ENCODE measurements at regions not wholly inside any gene's neighbourhood (a gene's known extent, or its start where the extent isn't known, plus 50 kb on each side); places are given as distances from the start of the nearest gene placed in this dataset.

GRCh38 chr9:120153258-120153657 lies 426.7 kb downstream of the CDK5RAP2 start:
- H3K9me3 ChIP-seq (ENCODE audit: control insufficient read depth, low read length), result peaks cover 3% of the 10 kb centered on the region
- WGBS, 2 donors, result 81% methylated on average over 1 of the region's 1 CpG
- no peak overlapping the region for H3K4me3 ChIP-seq (ENCODE audit: low read length in 2 of 2)
- ATAC-seq (ENCODE audit: low FRiP score) (no peak), DNase-seq (no peak)
- intact Hi-C loops (cut with DNase I), result no loop called here
- H3K27me3 ChIP-seq (ENCODE audit: control insufficient read depth in 1 of 2, insufficient read depth in 2 of 2, low read length in 1 of 2), result no peaks in the 10 kb centered on the region
- H3K36me3 ChIP-seq (ENCODE audit: control insufficient read depth in 1 of 2, insufficient read depth in 2 of 2, low read length in 1 of 2), result no peaks in the 10 kb centered on the region
- H3K27ac ChIP-seq (ENCODE audit: low read depth in 1 of 2, low read length in 2 of 2), result no peak overlapping the region
- H3K4me1 ChIP-seq (ENCODE audit: control insufficient read depth in 1 of 2, insufficient read depth in 2 of 2, low read length in 2 of 2), result no peaks in the 10 kb centered on the region

- no peak for DNase-seq
- no peaks in the 10 kb centered on the region for H3K27me3 ChIP-seq (ENCODE audit: control insufficient read depth in 1 of 2, insufficient read depth in 2 of 2, low read length in 1 of 2)
- ATAC-seq (ENCODE audit: low FRiP score), result peak; percentile 42
- H3K27ac ChIP-seq (ENCODE audit: low read depth in 1 of 2, low read length in 2 of 2), result no peak overlapping the region
- no peaks in the 10 kb centered on the region for H3K36me3 ChIP-seq (ENCODE audit: control insufficient read depth in 1 of 2, insufficient read depth in 2 of 2, low read length in 1 of 2)
- 35 to 40% methylated on average over 4 of the region's 4 CpGs for WGBS, 2 donors
- H3K4me1 ChIP-seq (ENCODE audit: control insufficient read depth in 1 of 2, insufficient read depth in 2 of 2, low read length in 2 of 2), result no peaks in the 10 kb centered on the region
- H3K4me3 ChIP-seq (ENCODE audit: low read length in 2 of 2), result no peak overlapping the region
- peaks cover 3% of the 10 kb centered on the region for H3K9me3 ChIP-seq (ENCODE audit: control insufficient read depth, low read length)
- intact Hi-C loops (cut with DNase I), result no loop called here
Measured at GRCh38 chr9:120152295-120152694, 427.7 kb downstream of the CDK5RAP2 start.

- intact Hi-C loops (cut with DNase I), result no loop called here
- Histone ChIP-seq H3K36me3 (ENCODE audit: control insufficient read depth in 1 of 2, insufficient read depth in 2 of 2, low read length in 1 of 2) (no peaks in the 10 kb centered on the region), H3K9me3 (ENCODE audit: control insufficient read depth, low read length) (peaks cover 3% of the 10 kb centered on the region), H3K4me3 (ENCODE audit: low read length in 2 of 2) (no peak overlapping the region), H3K4me1 (ENCODE audit: control insufficient read depth in 1 of 2, insufficient read depth in 2 of 2, low read length in 2 of 2) (no peaks in the 10 kb centered on the region), H3K27ac (ENCODE audit: low read depth in 1 of 2, low read length in 2 of 2) (no peak overlapping the region), H3K27me3 (ENCODE audit: control insufficient read depth in 1 of 2, insufficient read depth in 2 of 2, low read length in 1 of 2) (no peaks in the 10 kb centered on the region)
- ATAC-seq (ENCODE audit: low FRiP score), result no peak
- 40 to 41% methylated on average over 12 of the region's 12 CpGs for WGBS, 2 donors
- DNase-seq, result no peak
Measured at GRCh38 chr9:120151806-120152205, 428.2 kb downstream of the CDK5RAP2 start.

GRCh38 chr9:120151149-120151548 lies 428.8 kb downstream of the CDK5RAP2 start:
- Histone ChIP-seq H3K27ac (ENCODE audit: low read depth in 1 of 2, low read length in 2 of 2) (no peak overlapping the region), H3K4me1 (ENCODE audit: control insufficient read depth in 1 of 2, insufficient read depth in 2 of 2, low read length in 2 of 2) (no peaks in the 10 kb centered on the region), H3K27me3 (ENCODE audit: control insufficient read depth in 1 of 2, insufficient read depth in 2 of 2, low read length in 1 of 2) (no peaks in the 10 kb centered on the region), H3K36me3 (ENCODE audit: control insufficient read depth in 1 of 2, insufficient read depth in 2 of 2, low read length in 1 of 2) (no peaks in the 10 kb centered on the region), H3K9me3 (ENCODE audit: control insufficient read depth, low read length) (peaks cover 3% of the 10 kb centered on the region), H3K4me3 (ENCODE audit: low read length in 2 of 2) (no peak overlapping the region)
- ATAC-seq (ENCODE audit: low FRiP score) (no peak), DNase-seq (no peak)
- intact Hi-C loops (cut with DNase I), result no loop called here
- 91 to 96% methylated on average over 3 of the region's 3 CpGs for WGBS, 2 donors

- DNase-seq (no peak), ATAC-seq (ENCODE audit: low FRiP score) (no peak)
- Histone ChIP-seq H3K4me1 (ENCODE audit: control insufficient read depth in 1 of 2, insufficient read depth in 2 of 2, low read length in 2 of 2) (no peaks in the 10 kb centered on the region), H3K27me3 (ENCODE audit: control insufficient read depth in 1 of 2, insufficient read depth in 2 of 2, low read length in 1 of 2) (peaks cover 0 to 2% of the 10 kb centered on the region in 2 donors), H3K9me3 (ENCODE audit: control insufficient read depth, low read length) (peaks cover 6% of the 10 kb centered on the region), H3K4me3 (ENCODE audit: low read length in 2 of 2) (no peak overlapping the region), H3K36me3 (ENCODE audit: control insufficient read depth in 1 of 2, insufficient read depth in 2 of 2, low read length in 1 of 2) (no peaks in the 10 kb centered on the region), H3K27ac (ENCODE audit: low read depth in 1 of 2, low read length in 2 of 2) (no peak overlapping the region)
- WGBS, 2 donors, result 89 to 90% methylated on average over 1 of the region's 1 CpG
- intact Hi-C loops (cut with DNase I), result no loop called here
Measured at GRCh38 chr9:120138955-120139354, 441.0 kb downstream of the CDK5RAP2 start.

- Histone ChIP-seq H3K4me3 (ENCODE audit: low read length in 2 of 2) (no peak overlapping the region), H3K36me3 (ENCODE audit: control insufficient read depth in 1 of 2, insufficient read depth in 2 of 2, low read length in 1 of 2) (no peaks in the 10 kb centered on the region), H3K4me1 (ENCODE audit: control insufficient read depth in 1 of 2, insufficient read depth in 2 of 2, low read length in 2 of 2) (no peaks in the 10 kb centered on the region), H3K27ac (ENCODE audit: low read depth in 1 of 2, low read length in 2 of 2) (no peak overlapping the region), H3K9me3 (ENCODE audit: control insufficient read depth, low read length) (peaks cover 8% of the 10 kb centered on the region), H3K27me3 (ENCODE audit: control insufficient read depth in 1 of 2, insufficient read depth in 2 of 2, low read length in 1 of 2) (peaks cover 0 to 2% of the 10 kb centered on the region in 2 donors)
- intact Hi-C loops (cut with DNase I), result no loop called here
- DNase-seq (no peak), ATAC-seq (ENCODE audit: low FRiP score) (no peak)
- WGBS, 2 donors, result 43 to 45% methylated on average over 5 of the region's 5 CpGs
Measured at GRCh38 chr9:120137186-120137840, 442.7 kb downstream of the CDK5RAP2 start.

- 73 to 88% methylated on average over 1 of the region's 1 CpG for WGBS, 2 donors
- H3K36me3 ChIP-seq (ENCODE audit: control insufficient read depth in 1 of 2, insufficient read depth in 2 of 2, low read length in 1 of 2), result no peaks in the 10 kb centered on the region
- no peaks in the 10 kb centered on the region for H3K4me1 ChIP-seq (ENCODE audit: control insufficient read depth in 1 of 2, insufficient read depth in 2 of 2, low read length in 2 of 2)
- H3K27ac ChIP-seq (ENCODE audit: low read depth in 1 of 2, low read length in 2 of 2), result no peak overlapping the region
- intact Hi-C loops (cut with DNase I), result no loop called here
- H3K4me3 ChIP-seq (ENCODE audit: low read length in 2 of 2), result no peak overlapping the region
- no peak for ATAC-seq (ENCODE audit: low FRiP score)
- H3K27me3 ChIP-seq (ENCODE audit: control insufficient read depth in 1 of 2, insufficient read depth in 2 of 2, low read length in 1 of 2), result peaks cover 0 to 2% of the 10 kb centered on the region in 2 donors
- no peak for DNase-seq
- H3K9me3 ChIP-seq (ENCODE audit: control insufficient read depth, low read length), result peaks cover 8% of the 10 kb centered on the region
Measured at GRCh38 chr9:120136696-120137095, 443.3 kb downstream of the CDK5RAP2 start.

- H3K36me3 ChIP-seq (ENCODE audit: control insufficient read depth in 1 of 2, insufficient read depth in 2 of 2, low read length in 1 of 2), result no peaks in the 10 kb centered on the region
- WGBS, 2 donors, result 89 to 90% methylated on average over 4 of the region's 4 CpGs
- H3K4me3 ChIP-seq (ENCODE audit: low read length in 2 of 2), result no peak overlapping the region
- no peaks in the 10 kb centered on the region for H3K27me3 ChIP-seq (ENCODE audit: control insufficient read depth in 1 of 2, insufficient read depth in 2 of 2, low read length in 1 of 2)
- DNase-seq, result no peak
- H3K27ac ChIP-seq (ENCODE audit: low read depth in 1 of 2, low read length in 2 of 2), result no peak overlapping the region
- no peak for ATAC-seq (ENCODE audit: low FRiP score)
- H3K4me1 ChIP-seq (ENCODE audit: control insufficient read depth in 1 of 2, insufficient read depth in 2 of 2, low read length in 2 of 2), result no peaks in the 10 kb centered on the region
- H3K9me3 ChIP-seq (ENCODE audit: control insufficient read depth, low read length), result no peaks in the 10 kb centered on the region
- intact Hi-C loops (cut with DNase I), result no loop called here
Measured at GRCh38 chr9:120117081-120117480, 462.9 kb downstream of the CDK5RAP2 start.

GRCh38 chr9:120110520-120110919 lies 469.4 kb downstream of the CDK5RAP2 start:
- DNase-seq (no peak), ATAC-seq (ENCODE audit: low FRiP score) (no peak)
- H3K27me3 ChIP-seq (ENCODE audit: control insufficient read depth in 1 of 2, insufficient read depth in 2 of 2, low read length in 1 of 2), result peaks cover 0 to 1% of the 10 kb centered on the region in 2 donors
- no peaks in the 10 kb centered on the region for H3K4me1 ChIP-seq (ENCODE audit: control insufficient read depth in 1 of 2, insufficient read depth in 2 of 2, low read length in 2 of 2)
- H3K9me3 ChIP-seq (ENCODE audit: control insufficient read depth, low read length), result no peaks in the 10 kb centered on the region
- H3K27ac ChIP-seq (ENCODE audit: low read depth in 1 of 2, low read length in 2 of 2), result no peak overlapping the region
- WGBS, 2 donors, result 65 to 72% methylated on average over 1 of the region's 1 CpG
- H3K36me3 ChIP-seq (ENCODE audit: control insufficient read depth in 1 of 2, insufficient read depth in 2 of 2, low read length in 1 of 2), result no peaks in the 10 kb centered on the region
- intact Hi-C loops (cut with DNase I), result no loop called here
- no peak overlapping the region for H3K4me3 ChIP-seq (ENCODE audit: low read length in 2 of 2)
